ENCODE measurements at regions not wholly inside any gene's neighbourhood (a gene's known extent, or its start where the extent isn't known, plus 50 kb on each side); places are given as distances from the start of the nearest gene placed in this dataset.

GRCh38 chr7:114070246-114070645 lies 151.4 kb upstream of the PPP1R3A start:
- TF ChIP-seq POLR2A (IDR thresholded peaks at IDR 0.05): no peak
- TF ChIP-seq, protein P1, sequence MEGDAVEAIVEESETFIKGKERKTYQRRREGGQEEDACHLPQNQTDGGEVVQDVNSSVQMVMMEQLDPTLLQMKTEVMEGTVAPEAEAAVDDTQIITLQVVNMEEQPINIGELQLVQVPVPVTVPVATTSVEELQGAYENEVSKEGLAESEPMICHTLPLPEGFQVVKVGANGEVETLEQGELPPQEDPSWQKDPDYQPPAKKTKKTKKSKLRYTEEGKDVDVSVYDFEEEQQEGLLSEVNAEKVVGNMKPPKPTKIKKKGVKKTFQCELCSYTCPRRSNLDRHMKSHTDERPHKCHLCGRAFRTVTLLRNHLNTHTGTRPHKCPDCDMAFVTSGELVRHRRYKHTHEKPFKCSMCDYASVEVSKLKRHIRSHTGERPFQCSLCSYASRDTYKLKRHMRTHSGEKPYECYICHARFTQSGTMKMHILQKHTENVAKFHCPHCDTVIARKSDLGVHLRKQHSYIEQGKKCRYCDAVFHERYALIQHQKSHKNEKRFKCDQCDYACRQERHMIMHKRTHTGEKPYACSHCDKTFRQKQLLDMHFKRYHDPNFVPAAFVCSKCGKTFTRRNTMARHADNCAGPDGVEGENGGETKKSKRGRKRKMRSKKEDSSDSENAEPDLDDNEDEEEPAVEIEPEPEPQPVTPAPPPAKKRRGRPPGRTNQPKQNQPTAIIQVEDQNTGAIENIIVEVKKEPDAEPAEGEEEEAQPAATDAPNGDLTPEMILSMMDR (IDR thresholded peaks at IDR 0.05): no peak

All from esophagus squamous epithelium (tissue), 4 donors.